H9 (cell line): ENCODE measurements at regions not wholly inside any gene's neighbourhood (a gene's known extent, or its start where the extent isn't known, plus 50 kb on each side); places are given as distances from the start of the nearest gene placed in this dataset.

Experiments used
- DNase-seq: peaks from one replicate; pipeline ENCODE4 v3.0.0-alpha.2; 2017
- H2AFZ ChIP-seq: one replicate; pipeline ENCODE4 v1.6.1; 2013; ENCODE audit warnings: mild to moderate bottlenecking, low read length, control low read depth, moderate library complexity
- H2AK5ac ChIP-seq: 2 replicates; pipeline ENCODE4 v1.6.1; 2013; ENCODE audit warnings: low read length, control low read depth, mixed read lengths; ENCODE audit not compliant: insufficient read length
- H2BK120ac ChIP-seq: one replicate; pipeline ENCODE4 v1.6.1; 2013; ENCODE audit warnings: low read depth, mild to moderate bottlenecking, low read length, control low read depth, inconsistent platforms; ENCODE audit not compliant: poor library complexity, severe bottlenecking
- H2BK12ac ChIP-seq: 2 replicates; pipeline ENCODE4 v1.6.1; 2013; ENCODE audit warnings: low read length, control low read depth, mixed read lengths, low read depth; ENCODE audit not compliant: insufficient read length
- H2BK15ac ChIP-seq: 2 replicates; pipeline ENCODE4 v1.6.1; 2013; ENCODE audit warnings: low read depth, low read length, control low read depth
- H2BK20ac ChIP-seq: one replicate; pipeline ENCODE4 v1.6.1; 2013; ENCODE audit warnings: low read depth, mild to moderate bottlenecking, low read length, control low read depth, inconsistent platforms; ENCODE audit not compliant: poor library complexity, severe bottlenecking
- H2BK5ac ChIP-seq: 2 replicates; pipeline ENCODE4 v1.6.1; 2013; ENCODE audit warnings: low read length, control low read depth, mixed read lengths; ENCODE audit not compliant: insufficient read length
- H3K14ac ChIP-seq: 2 replicates; pipeline ENCODE4 v1.6.1; 2013; ENCODE audit warnings: low read length, control low read depth; ENCODE audit not compliant: insufficient read depth
- H3K18ac ChIP-seq: 2 replicates; pipeline ENCODE4 v1.6.1; 2013; ENCODE audit warnings: low read depth, mild to moderate bottlenecking, mixed read lengths, low read length, control low read depth; ENCODE audit not compliant: insufficient read length
- H3K23ac ChIP-seq: 2 replicates; pipeline ENCODE4 v1.6.1; 2013; ENCODE audit warnings: low read length, control low read depth, mixed read lengths, low read depth; ENCODE audit not compliant: insufficient read length
- H3K23me2 ChIP-seq: 2 replicates; pipeline ENCODE4 v1.6.1; 2013; ENCODE audit warnings: low read depth, mild to moderate bottlenecking, mixed read lengths, low read length, control low read depth; ENCODE audit not compliant: insufficient read length, poor library complexity, severe bottlenecking
- H3K27ac ChIP-seq: 2 replicates; pipeline ENCODE4 v1.5.1; 2013; ENCODE audit warnings: low read length, control low read depth, mixed read lengths, low read depth; ENCODE audit not compliant: insufficient read length
- H3K27me3 ChIP-seq: 2 replicates; pipeline ENCODE4 v1.6.1; 2013; ENCODE audit warnings: low read length, control low read depth, inconsistent platforms; ENCODE audit not compliant: insufficient read depth
- H3K4ac ChIP-seq: 2 replicates; pipeline ENCODE4 v1.6.1; 2013; ENCODE audit warnings: low read depth, mild to moderate bottlenecking, control low read depth, inconsistent platforms, low read length, moderate library complexity
- H3K4me1 ChIP-seq: 2 replicates; pipeline ENCODE4 v1.6.1; 2013; ENCODE audit warnings: low read length, control low read depth, inconsistent platforms; ENCODE audit not compliant: insufficient read depth
- H3K4me2 ChIP-seq: 2 replicates; pipeline ENCODE4 v1.6.1; 2013; ENCODE audit warnings: low read length, control low read depth, mixed read lengths; ENCODE audit not compliant: insufficient read length, insufficient read depth
- H3K56ac ChIP-seq: 2 replicates; pipeline ENCODE4 v1.6.1; 2013; ENCODE audit warnings: low read depth, mild to moderate bottlenecking, mixed read lengths, low read length, control low read depth; ENCODE audit not compliant: insufficient read length
- H3K79me1 ChIP-seq: 2 replicates; pipeline ENCODE4 v1.6.1; 2013; ENCODE audit warnings: low read depth, mild to moderate bottlenecking, moderate library complexity, low read length, control low read depth, inconsistent platforms; ENCODE audit not compliant: insufficient read depth, poor library complexity, severe bottlenecking
- H3K79me2 ChIP-seq: 2 replicates; pipeline ENCODE4 v1.6.1; 2013; ENCODE audit warnings: low read length, control low read depth, inconsistent platforms; ENCODE audit not compliant: insufficient read depth
- H3K9ac ChIP-seq: 2 replicates; pipeline ENCODE4 v1.6.1; 2013; ENCODE audit warnings: low read length, control low read depth, mixed read lengths; ENCODE audit not compliant: insufficient read length; ENCODE audit errors: extremely low read depth
- H3K9me3 ChIP-seq: one replicate; pipeline ENCODE4 v1.6.1; 2013; ENCODE audit warnings: low read depth, low read length, inconsistent platforms; ENCODE audit not compliant: control insufficient read depth
- H3T11ph ChIP-seq: one replicate; pipeline ENCODE4 v1.6.1; 2013; ENCODE audit warnings: mild to moderate bottlenecking, low read length, control low read depth, inconsistent platforms
- H4K20me1 ChIP-seq: one replicate; pipeline ENCODE4 v1.6.1; 2013; ENCODE audit not compliant: control insufficient read depth, insufficient read length, insufficient read depth
- H4K5ac ChIP-seq: 2 replicates; pipeline ENCODE4 v1.6.1; 2013; ENCODE audit warnings: low read depth, mild to moderate bottlenecking, mixed read lengths, low read length, control low read depth; ENCODE audit not compliant: insufficient read length
- H4K8ac ChIP-seq: replicated peaks from 2 replicates; pipeline ENCODE4 v1.6.1; 2013; ENCODE audit warnings: low read length, control low read depth, mixed read lengths, low read depth; ENCODE audit not compliant: insufficient read length
- H4K91ac ChIP-seq: 2 replicates; pipeline ENCODE4 v1.6.1; 2013; ENCODE audit warnings: low read depth, mild to moderate bottlenecking, moderate library complexity, mixed read lengths, low read length, control low read depth; ENCODE audit not compliant: insufficient read length
- H3K27ac Mint-ChIP-seq, 3 experiments: 2 replicates in 2 of 3; 3 replicates in 1 of 3; pipeline ENCODE4 v1.8.0; 2020 to 2021; ENCODE audit warnings: mixed read lengths in 3 of 3, mild to moderate bottlenecking in 1 of 3, moderate library complexity in 1 of 3
- H3K27me3 Mint-ChIP-seq: 2 replicates; pipeline ENCODE4 v1.8.0; 2021; ENCODE audit warnings: low read depth, mild to moderate bottlenecking, moderate library complexity, mixed read lengths
- H3K36me3 Mint-ChIP-seq, 3 experiments: 2 replicates in 2 of 3; 3 replicates in 1 of 3; pipeline ENCODE4 v1.8.0; 2020 to 2021; ENCODE audit warnings: low read depth in 3 of 3, mixed read lengths in 3 of 3; ENCODE audit not compliant: insufficient read depth in 1 of 3
- H3K4me1 Mint-ChIP-seq, 2 experiments: 2 replicates each; pipeline ENCODE4 v1.8.0; 2020; ENCODE audit warnings: mixed read lengths in 2 of 2
- H3K4me3 Mint-ChIP-seq, 2 experiments: 2 replicates in 1 of 2; 3 replicates in 1 of 2; pipeline ENCODE4 v1.8.0; 2020 to 2021; ENCODE audit warnings: mild to moderate bottlenecking in 2 of 2, mixed read lengths in 2 of 2, moderate library complexity in 1 of 2
- H3K9me3 Mint-ChIP-seq, 2 experiments: 2 replicates in 1 of 2; 3 replicates in 1 of 2; pipeline ENCODE4 v1.8.0; 2020; ENCODE audit warnings: mild to moderate bottlenecking in 2 of 2, mixed read lengths in 2 of 2, moderate library complexity in 1 of 2
- WGBS: extraction: QIAGEN DNeasy Blood & Tissue Kit; methylation state at CpG from one replicate; pipeline ENCODE4 v1.1.7; 2013; ENCODE audit warnings: missing lambda C conversion rate, low lambda C conversion rate, mixed read lengths; ENCODE audit not compliant: insufficient read length; ENCODE audit errors: extremely low coverage; 5-methylcytosine and 5-hydroxymethylcytosine counted together
- TF ChIP-seq, protein P1 (sequence below): fragments of 200-600 bp; sonication (generic); conservative IDR thresholded peaks from 3 replicates; pipeline ENCODE4 v1.8.0; 2021; ENCODE audit warnings: antibody characterized with exemption, mild to moderate bottlenecking

DNA sequence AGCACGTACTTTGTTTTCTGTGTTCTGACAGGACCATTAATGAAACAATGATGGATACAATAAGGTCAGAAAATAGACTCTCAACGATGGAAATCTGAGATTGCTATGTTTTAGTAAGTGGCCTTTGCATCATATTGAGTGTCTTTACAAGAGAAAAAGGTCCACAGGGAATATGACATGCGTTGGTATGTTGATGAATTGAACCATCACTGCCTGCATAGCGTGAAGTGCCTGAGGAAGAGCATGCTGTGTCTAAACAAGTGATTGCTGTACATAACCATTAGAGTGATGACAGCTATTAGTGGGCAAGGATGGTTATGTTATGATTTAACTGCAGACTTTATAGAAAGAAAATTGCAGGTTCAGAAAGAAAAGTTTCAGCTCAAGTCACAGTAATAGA lies 623.2 kb downstream of the SLITRK5 start:
- Histone ChIP-seq H3K14ac (no peak overlapping the region), H3K56ac (no peak overlapping the region), H3K9me3 (no peaks in the 10 kb centered on the region), H3K79me1 (no peaks in the 10 kb centered on the region), H4K5ac (no peak overlapping the region), H3K27me3 (no peaks in the 10 kb centered on the region), H3K4ac (no peak overlapping the region), H2BK20ac (no peak overlapping the region), H3T11ph (no peak overlapping the region), H2BK15ac (no peak overlapping the region), H2BK12ac (no peak overlapping the region), H4K20me1 (no peaks in the 10 kb centered on the region), H2BK5ac (no peak overlapping the region), H3K18ac (no peak overlapping the region), H2BK120ac (no peak overlapping the region), H3K23ac (no peak overlapping the region), H2AFZ (no peak overlapping the region), H2AK5ac (no peak overlapping the region), H4K8ac (no peak overlapping the region), H3K4me1 (no peaks in the 10 kb centered on the region), H3K4me2 (no peak overlapping the region), H3K27ac (no peak overlapping the region), H3K9ac (no peak overlapping the region), H4K91ac (no peak overlapping the region), H3K23me2 (no peaks in the 10 kb centered on the region), H3K79me2 (no peaks in the 10 kb centered on the region)
- no peaks in the 10 kb centered on the region for H3K27me3 Mint-ChIP-seq
- peaks cover 0 to 3% (median 2%) of the 10 kb centered on the region in 3 experiments; a peak in 3 of 7 replicates for H3K36me3 Mint-ChIP-seq
- WGBS: no CpG with 5 or more reads among the region's 4 CpGs
- H3K4me3 Mint-ChIP-seq: no peak overlapping the region
- H3K4me1 Mint-ChIP-seq: no peaks in the 10 kb centered on the region
- peaks cover 0 to 2% of the 10 kb centered on the region in 2 experiments; a peak in 2 of 5 replicates for H3K9me3 Mint-ChIP-seq
- H3K27ac Mint-ChIP-seq: no peak overlapping the region
- DNase-seq: no peak
- TF ChIP-seq, protein P1, sequence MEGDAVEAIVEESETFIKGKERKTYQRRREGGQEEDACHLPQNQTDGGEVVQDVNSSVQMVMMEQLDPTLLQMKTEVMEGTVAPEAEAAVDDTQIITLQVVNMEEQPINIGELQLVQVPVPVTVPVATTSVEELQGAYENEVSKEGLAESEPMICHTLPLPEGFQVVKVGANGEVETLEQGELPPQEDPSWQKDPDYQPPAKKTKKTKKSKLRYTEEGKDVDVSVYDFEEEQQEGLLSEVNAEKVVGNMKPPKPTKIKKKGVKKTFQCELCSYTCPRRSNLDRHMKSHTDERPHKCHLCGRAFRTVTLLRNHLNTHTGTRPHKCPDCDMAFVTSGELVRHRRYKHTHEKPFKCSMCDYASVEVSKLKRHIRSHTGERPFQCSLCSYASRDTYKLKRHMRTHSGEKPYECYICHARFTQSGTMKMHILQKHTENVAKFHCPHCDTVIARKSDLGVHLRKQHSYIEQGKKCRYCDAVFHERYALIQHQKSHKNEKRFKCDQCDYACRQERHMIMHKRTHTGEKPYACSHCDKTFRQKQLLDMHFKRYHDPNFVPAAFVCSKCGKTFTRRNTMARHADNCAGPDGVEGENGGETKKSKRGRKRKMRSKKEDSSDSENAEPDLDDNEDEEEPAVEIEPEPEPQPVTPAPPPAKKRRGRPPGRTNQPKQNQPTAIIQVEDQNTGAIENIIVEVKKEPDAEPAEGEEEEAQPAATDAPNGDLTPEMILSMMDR: no peak
